Trophoblast cell (in vitro differentiated cells and primary cell): ENCODE measurements at regions not wholly inside any gene's neighbourhood (a gene's known extent, or its start where the extent isn't known, plus 50 kb on each side); places are given as distances from the start of the nearest gene placed in this dataset.

Experiments used
- DNase-seq, 2 donors: peaks; one replicate each; pipeline ENCODE4 v3.0.0-alpha.2; 2016
- H2AFZ ChIP-seq: 2 replicates; pipeline ENCODE4 v1.6.1; 2013; ENCODE audit warnings: low read length, moderate library complexity, mild to moderate bottlenecking; ENCODE audit not compliant: insufficient read depth, poor library complexity
- H2AK5ac ChIP-seq: 2 replicates; pipeline ENCODE4 v1.6.1; 2013; ENCODE audit warnings: mild to moderate bottlenecking, low read length
- H2BK120ac ChIP-seq: 2 replicates; pipeline ENCODE4 v1.6.1; 2013; ENCODE audit warnings: low read length, mild to moderate bottlenecking, moderate library complexity; ENCODE audit not compliant: insufficient read depth, poor library complexity
- H2BK12ac ChIP-seq: 2 replicates; pipeline ENCODE4 v1.6.1; 2013; ENCODE audit warnings: mild to moderate bottlenecking, low read length, moderate library complexity
- H2BK5ac ChIP-seq: 2 replicates; pipeline ENCODE4 v1.6.1; 2013; ENCODE audit warnings: low read length, low read depth, moderate library complexity, mild to moderate bottlenecking; ENCODE audit not compliant: poor library complexity
- H3K14ac ChIP-seq: 2 replicates; pipeline ENCODE4 v1.6.1; 2013; ENCODE audit warnings: mild to moderate bottlenecking, low read length
- H3K18ac ChIP-seq: 2 replicates; pipeline ENCODE4 v1.6.1; 2013; ENCODE audit warnings: mild to moderate bottlenecking, low read length
- H3K23ac ChIP-seq: 2 replicates; pipeline ENCODE4 v1.6.1; 2013; ENCODE audit warnings: low read length
- H3K27ac ChIP-seq: 2 replicates; pipeline ENCODE4 v1.5.1; 2013; ENCODE audit warnings: low read depth, mild to moderate bottlenecking, inconsistent platforms, low read length, moderate library complexity
- H3K27me3 ChIP-seq: 2 replicates; pipeline ENCODE4 v1.6.1; 2013; ENCODE audit warnings: inconsistent platforms, mild to moderate bottlenecking, low read length, moderate library complexity; ENCODE audit not compliant: insufficient read depth
- H3K36me3 ChIP-seq, 2 experiments: 1 replicate in 1 of 2; 2 replicates in 1 of 2; pipeline ENCODE4 v1.6.1; 2013; ENCODE audit warnings: low read length in 2 of 2, mild to moderate bottlenecking in 2 of 2, moderate library complexity in 1 of 2; ENCODE audit not compliant: insufficient read depth in 2 of 2, control insufficient read depth in 1 of 2
- H3K4ac ChIP-seq: 2 replicates; pipeline ENCODE4 v1.6.1; 2013; ENCODE audit warnings: low read depth, mild to moderate bottlenecking, low read length, moderate library complexity
- H3K4me1 ChIP-seq, 2 experiments: 1 replicate in 1 of 2; 2 replicates in 1 of 2; pipeline ENCODE4 v1.6.1; 2013; ENCODE audit warnings: low read length in 2 of 2, mild to moderate bottlenecking in 2 of 2, moderate library complexity in 1 of 2; ENCODE audit not compliant: insufficient read depth in 2 of 2, control insufficient read depth in 1 of 2
- H3K4me2 ChIP-seq: 2 replicates; pipeline ENCODE4 v1.6.1; 2013; ENCODE audit warnings: inconsistent platforms, mild to moderate bottlenecking, low read length, moderate library complexity
- H3K4me3 ChIP-seq: 2 replicates; pipeline ENCODE4 v1.5.1; 2013; ENCODE audit warnings: mild to moderate bottlenecking, low read depth, low read length, inconsistent platforms
- H3K79me1 ChIP-seq: one replicate; pipeline ENCODE4 v1.6.1; 2013; ENCODE audit warnings: low read length
- H3K79me2 ChIP-seq: 2 replicates; pipeline ENCODE4 v1.6.1; 2013; ENCODE audit warnings: low read length, mild to moderate bottlenecking; ENCODE audit not compliant: control insufficient read depth, insufficient read depth, poor library complexity
- H3K9ac ChIP-seq: 2 replicates; pipeline ENCODE4 v1.6.1; 2013; ENCODE audit warnings: mild to moderate bottlenecking, low read length
- H3K9me3 ChIP-seq: 2 replicates; pipeline ENCODE4 v1.6.1; 2013; ENCODE audit warnings: low read depth, mild to moderate bottlenecking, control low read depth, inconsistent platforms, low read length; ENCODE audit not compliant: insufficient read depth
- H4K12ac ChIP-seq: 2 replicates; pipeline ENCODE4 v1.6.1; 2013; ENCODE audit warnings: low read depth, mild to moderate bottlenecking, low read length, moderate library complexity
- H4K8ac ChIP-seq: 2 replicates; pipeline ENCODE4 v1.6.1; 2013; ENCODE audit warnings: low read depth, mild to moderate bottlenecking, low read length, moderate library complexity
- H4K91ac ChIP-seq: one replicate; pipeline ENCODE4 v1.6.1; 2013; ENCODE audit warnings: low read depth, mild to moderate bottlenecking, low read length, moderate library complexity
- WGBS: extraction: QIAGEN DNeasy Blood & Tissue Kit; methylation state at CpG from one replicate; pipeline ENCODE4 v1.1.7; 2013; ENCODE audit warnings: missing lambda C conversion rate; ENCODE audit not compliant: insufficient read length, insufficient coverage; ENCODE audit errors: extremely low coverage; 5-methylcytosine and 5-hydroxymethylcytosine counted together

DNA sequence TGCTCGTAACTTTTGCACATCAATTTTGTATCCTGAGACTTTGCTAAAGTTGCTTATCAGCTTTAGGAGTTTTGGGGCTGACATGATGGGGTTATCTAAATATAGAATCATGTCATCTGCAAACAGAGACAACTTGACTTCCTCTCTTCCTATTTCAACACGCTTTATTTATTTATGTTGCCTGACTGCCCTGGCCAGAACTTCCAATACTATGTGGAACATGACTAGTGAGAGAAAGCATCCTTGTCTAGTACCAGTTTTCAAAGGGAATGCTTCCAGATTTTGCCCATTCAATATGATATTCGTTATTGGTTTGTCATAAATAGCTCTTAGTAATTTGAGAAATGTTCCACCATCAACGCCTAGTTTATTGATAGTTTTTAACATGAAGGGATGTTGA lies 65.4 kb upstream of the CDH12 start:
- H3K4me1 ChIP-seq, result no peaks in the 10 kb centered on the region
- H3K4ac ChIP-seq, result no peak overlapping the region
- no peak overlapping the region for H3K27ac ChIP-seq
- no peak overlapping the region for H4K91ac ChIP-seq
- no peak for DNase-seq
- H2BK12ac ChIP-seq, result no peak overlapping the region
- H3K18ac ChIP-seq, result no peak overlapping the region
- H2AK5ac ChIP-seq, result no peak overlapping the region
- H3K27me3 ChIP-seq, result no peaks in the 10 kb centered on the region
- no peak overlapping the region for H3K4me3 ChIP-seq
- H3K4me2 ChIP-seq, result no peak overlapping the region
- no peak overlapping the region for H3K14ac ChIP-seq
- no peak overlapping the region for H3K23ac ChIP-seq
- H2BK5ac ChIP-seq, result no peak overlapping the region
- no peak overlapping the region for H4K12ac ChIP-seq
- no CpG with 5 or more reads among the region's 4 CpGs for WGBS
- no peak overlapping the region for H2AFZ ChIP-seq
- no peak overlapping the region for H3K9ac ChIP-seq
- H3K36me3 ChIP-seq, result no peaks in the 10 kb centered on the region
- no peak overlapping the region for H4K8ac ChIP-seq
- no peaks in the 10 kb centered on the region for H3K9me3 ChIP-seq
- H3K79me1 ChIP-seq, result no peaks in the 10 kb centered on the region
- H2BK120ac ChIP-seq, result no peak overlapping the region
- H3K79me2 ChIP-seq, result no peaks in the 10 kb centered on the region

DNA sequence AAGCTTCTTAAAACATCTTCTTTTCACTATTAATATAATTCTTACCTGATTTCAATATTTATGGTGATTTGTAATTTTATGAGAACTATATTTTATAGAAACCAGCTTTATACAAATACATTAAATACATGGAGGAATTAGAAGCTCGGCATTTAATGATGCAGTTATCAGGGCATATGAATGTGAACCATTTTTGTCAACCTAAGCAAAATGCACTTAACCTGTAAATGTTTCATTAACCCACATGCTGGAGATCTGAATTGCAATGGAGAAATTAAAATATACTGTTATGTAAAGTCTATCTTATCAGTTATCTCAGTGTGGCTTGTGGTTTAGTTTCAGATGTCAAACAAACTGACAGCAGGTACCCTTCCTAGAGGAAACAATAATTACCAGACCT lies 63.2 kb upstream of the CDH12 start:
- Histone ChIP-seq H3K36me3 (no peaks in the 10 kb centered on the region), H4K91ac (no peak overlapping the region), H3K23ac (no peak overlapping the region), H3K4ac (no peak overlapping the region), H2BK5ac (no peak overlapping the region), H3K9me3 (no peaks in the 10 kb centered on the region), H3K27me3 (no peaks in the 10 kb centered on the region), H3K14ac (no peak overlapping the region), H4K8ac (no peak overlapping the region), H3K18ac (no peak overlapping the region), H3K27ac (no peak overlapping the region), H4K12ac (no peak overlapping the region), H3K4me1 (no peaks in the 10 kb centered on the region), H3K79me2 (no peaks in the 10 kb centered on the region), H2AFZ (no peak overlapping the region), H3K4me3 (no peak overlapping the region), H2BK120ac (no peak overlapping the region), H3K9ac (no peak overlapping the region), H3K4me2 (no peak overlapping the region), H3K79me1 (no peaks in the 10 kb centered on the region), H2AK5ac (no peak overlapping the region), H2BK12ac (no peak overlapping the region)
- no peak for DNase-seq
- no CpG with 5 or more reads among the region's 1 CpG for WGBS

DNA sequence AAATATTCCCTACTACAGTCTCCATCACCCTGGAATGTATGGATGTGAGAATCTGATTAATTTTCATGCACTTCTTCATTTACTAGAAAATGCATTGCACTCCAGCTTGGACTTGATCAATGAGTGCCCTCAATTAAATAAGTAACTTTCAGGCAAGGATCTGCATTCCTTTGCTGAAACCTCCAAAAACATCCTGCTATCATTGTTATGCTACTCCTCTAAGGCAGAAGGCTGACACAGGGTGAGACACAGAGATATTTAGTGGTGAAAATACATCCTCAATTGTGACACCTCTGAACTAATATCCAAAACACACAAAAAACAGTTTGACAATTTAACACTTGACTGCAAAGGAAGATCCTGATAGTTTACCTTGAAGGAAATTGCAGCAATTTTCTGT lies 57.9 kb upstream of the CDH12 start:
- DNase-seq, result no peak
- no peak overlapping the region for H3K14ac ChIP-seq
- H3K4me2 ChIP-seq, result no peak overlapping the region
- H3K4me3 ChIP-seq, result no peak overlapping the region
- no peaks in the 10 kb centered on the region for H3K79me2 ChIP-seq
- no peaks in the 10 kb centered on the region for H3K79me1 ChIP-seq
- no peak overlapping the region for H3K27ac ChIP-seq
- no peak overlapping the region for H3K9ac ChIP-seq
- H3K4ac ChIP-seq, result no peak overlapping the region
- H4K12ac ChIP-seq, result no peak overlapping the region
- H4K91ac ChIP-seq, result no peak overlapping the region
- no peaks in the 10 kb centered on the region for H3K9me3 ChIP-seq
- H2AK5ac ChIP-seq, result no peak overlapping the region
- no peak overlapping the region for H2BK5ac ChIP-seq
- H3K4me1 ChIP-seq, result no peaks in the 10 kb centered on the region
- H3K23ac ChIP-seq, result no peak overlapping the region
- no peak overlapping the region for H3K18ac ChIP-seq
- H2BK120ac ChIP-seq, result no peak overlapping the region
- H3K27me3 ChIP-seq, result no peaks in the 10 kb centered on the region
- H2BK12ac ChIP-seq, result no peak overlapping the region
- no peaks in the 10 kb centered on the region for H3K36me3 ChIP-seq
- no peak overlapping the region for H2AFZ ChIP-seq
- H4K8ac ChIP-seq, result no peak overlapping the region

DNA sequence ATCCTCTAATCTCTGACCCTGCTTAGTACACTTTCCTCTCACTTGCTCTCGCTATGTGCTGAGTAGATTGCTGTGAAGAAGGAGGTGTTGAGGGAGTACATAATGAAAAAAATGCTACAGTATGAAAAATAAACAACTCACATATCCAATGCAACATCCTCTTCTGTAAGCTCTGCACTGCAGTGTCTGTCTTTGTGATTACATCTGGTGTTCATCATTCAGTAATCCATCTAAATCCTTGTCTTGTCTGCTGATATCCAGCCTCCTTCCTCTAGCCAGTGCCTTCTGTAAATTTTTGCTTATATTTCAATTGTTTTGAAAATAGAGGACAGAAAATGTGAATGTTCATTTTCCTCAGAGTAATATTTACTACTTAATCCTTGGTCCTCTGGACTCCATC lies 57.4 kb upstream of the CDH12 start:
- Histone ChIP-seq H3K9ac (no peak overlapping the region), H4K91ac (no peak overlapping the region), H3K14ac (no peak overlapping the region), H4K12ac (no peak overlapping the region), H2AFZ (no peak overlapping the region), H2BK120ac (no peak overlapping the region), H3K4ac (no peak overlapping the region), H3K27ac (no peak overlapping the region), H3K36me3 (no peaks in the 10 kb centered on the region), H3K4me3 (no peak overlapping the region), H3K27me3 (no peaks in the 10 kb centered on the region), H3K18ac (no peak overlapping the region), H3K79me1 (no peaks in the 10 kb centered on the region), H2AK5ac (no peak overlapping the region), H2BK5ac (no peak overlapping the region), H3K4me2 (no peak overlapping the region), H3K79me2 (no peaks in the 10 kb centered on the region), H4K8ac (no peak overlapping the region), H2BK12ac (no peak overlapping the region), H3K9me3 (no peaks in the 10 kb centered on the region), H3K23ac (no peak overlapping the region), H3K4me1 (no peaks in the 10 kb centered on the region)
- no peak for DNase-seq
- no CpG with 5 or more reads among the region's 1 CpG for WGBS

- Histone ChIP-seq H4K91ac (no peak overlapping the region), H3K79me1 (no peaks in the 10 kb centered on the region), H2AK5ac (no peak overlapping the region), H2BK12ac (no peak overlapping the region), H3K9ac (no peak overlapping the region), H3K27me3 (no peaks in the 10 kb centered on the region), H3K79me2 (no peaks in the 10 kb centered on the region), H3K4me3 (no peak overlapping the region), H2BK5ac (no peak overlapping the region), H2BK120ac (no peak overlapping the region), H3K18ac (no peak overlapping the region), H4K8ac (no peak overlapping the region), H3K36me3 (no peaks in the 10 kb centered on the region), H3K4me2 (no peak overlapping the region), H3K23ac (no peak overlapping the region), H3K4ac (no peak overlapping the region), H2AFZ (no peak overlapping the region), H3K4me1 (no peaks in the 10 kb centered on the region), H4K12ac (no peak overlapping the region), H3K14ac (no peak overlapping the region), H3K9me3 (no peaks in the 10 kb centered on the region), H3K27ac (no peak overlapping the region)
- no peak for DNase-seq
Observed at GRCh38 chr5:22908586-22908985, 55.4 kb upstream of the CDH12 start.
